ENCODE measurements at regions not wholly inside any gene's neighbourhood (a gene's known extent, or its start where the extent isn't known, plus 50 kb on each side); places are given as distances from the start of the nearest gene placed in this dataset.

- no peaks in the 10 kb centered on the region for H3K36me3 ChIP-seq (replicated peaks in 1 of 2; ENCODE audit: control insufficient read depth in 1 of 2, insufficient read depth in 2 of 2, low read length in 2 of 2)
- no peaks in the 10 kb centered on the region for H4K20me1 ChIP-seq (ENCODE audit: insufficient read depth, low read length)
- Mint-ChIP-seq H3K27ac (no peak overlapping the region), H3K4me3 (no peak overlapping the region), H3K4me1 (no peaks in the 10 kb centered on the region), H3K27me3 (ENCODE audit: low read depth in 3 of 3) (no peaks in the 10 kb centered on the region), H3K9me3 (peaks cover 0 to 6% (median 0%) of the 10 kb centered on the region in 7 donors), H3K36me3 (no peaks in the 10 kb centered on the region)
- peaks cover 0 to 4% of the 10 kb centered on the region in 2 donors for H3K9me3 ChIP-seq (replicated peaks in 1 of 2; ENCODE audit: control insufficient read depth in 1 of 2, insufficient read depth in 1 of 2, low read length in 2 of 2)
- 68% methylated on average over 2 of the region's 5 CpGs for WGBS (ENCODE audit: insufficient coverage)
- H3K4me1 ChIP-seq (ENCODE audit: control insufficient read depth in 1 of 2, insufficient read depth in 2 of 2, low read length in 2 of 2) = no peaks in the 10 kb centered on the region
- H3K27me3 ChIP-seq (ENCODE audit: control insufficient read depth in 2 of 2, insufficient read depth in 2 of 2, low read length in 2 of 2) = no peaks in the 10 kb centered on the region
- H3K4me2 ChIP-seq (replicated peaks; ENCODE audit: extremely low read depth, low read length, poor library complexity, severe bottlenecking) = no peak overlapping the region
- H3K27ac ChIP-seq (ENCODE audit: low read depth in 1 of 2, low read length in 2 of 2) = no peak overlapping the region
- H3K4me3 ChIP-seq (replicated peaks in 1 of 3; ENCODE audit: low read depth in 2 of 3, low read length in 3 of 3) = no peak overlapping the region
- H2AFZ ChIP-seq (ENCODE audit: insufficient read depth, low read depth, low read length, poor library complexity, severe bottlenecking) = no peak overlapping the region
- TF ChIP-seq, protein P1, sequence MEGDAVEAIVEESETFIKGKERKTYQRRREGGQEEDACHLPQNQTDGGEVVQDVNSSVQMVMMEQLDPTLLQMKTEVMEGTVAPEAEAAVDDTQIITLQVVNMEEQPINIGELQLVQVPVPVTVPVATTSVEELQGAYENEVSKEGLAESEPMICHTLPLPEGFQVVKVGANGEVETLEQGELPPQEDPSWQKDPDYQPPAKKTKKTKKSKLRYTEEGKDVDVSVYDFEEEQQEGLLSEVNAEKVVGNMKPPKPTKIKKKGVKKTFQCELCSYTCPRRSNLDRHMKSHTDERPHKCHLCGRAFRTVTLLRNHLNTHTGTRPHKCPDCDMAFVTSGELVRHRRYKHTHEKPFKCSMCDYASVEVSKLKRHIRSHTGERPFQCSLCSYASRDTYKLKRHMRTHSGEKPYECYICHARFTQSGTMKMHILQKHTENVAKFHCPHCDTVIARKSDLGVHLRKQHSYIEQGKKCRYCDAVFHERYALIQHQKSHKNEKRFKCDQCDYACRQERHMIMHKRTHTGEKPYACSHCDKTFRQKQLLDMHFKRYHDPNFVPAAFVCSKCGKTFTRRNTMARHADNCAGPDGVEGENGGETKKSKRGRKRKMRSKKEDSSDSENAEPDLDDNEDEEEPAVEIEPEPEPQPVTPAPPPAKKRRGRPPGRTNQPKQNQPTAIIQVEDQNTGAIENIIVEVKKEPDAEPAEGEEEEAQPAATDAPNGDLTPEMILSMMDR (IDR thresholded peaks at IDR 0.05) = no peak
- H3K9ac ChIP-seq (ENCODE audit: insufficient read depth, low read length, poor library complexity, severe bottlenecking) = no peak overlapping the region
- DNase-seq = no peak
- H3K79me2 ChIP-seq (ENCODE audit: insufficient read depth, low read length) = no peaks in the 10 kb centered on the region
- intact Hi-C loops (cut with micrococcal nuclease) = no loop called here
These were observed 572.5 kb downstream of the OLFM4 start for GRCh38 chr13:53601113-53601512.

GRCh38 chr13:53605326-53605725, 576.7 kb downstream of the OLFM4 start:
- intact Hi-C loops (cut with micrococcal nuclease) = no loop called here
- H3K9me3 Mint-ChIP-seq = peaks cover 0 to 5% (median 0%) of the 10 kb centered on the region in 7 donors
- Histone ChIP-seq H3K4me3 (replicated peaks in 1 of 3; ENCODE audit: low read depth in 2 of 3, low read length in 3 of 3) (no peak overlapping the region), H3K9me3 (replicated peaks in 1 of 2; ENCODE audit: control insufficient read depth in 1 of 2, insufficient read depth in 1 of 2, low read length in 2 of 2) (peaks cover 0 to 4% of the 10 kb centered on the region in 2 donors), H3K4me2 (replicated peaks; ENCODE audit: extremely low read depth, low read length, poor library complexity, severe bottlenecking) (no peak overlapping the region), H3K36me3 (replicated peaks in 1 of 2; ENCODE audit: control insufficient read depth in 1 of 2, insufficient read depth in 2 of 2, low read length in 2 of 2) (no peaks in the 10 kb centered on the region), H3K79me2 (ENCODE audit: insufficient read depth, low read length) (no peaks in the 10 kb centered on the region), H3K9ac (ENCODE audit: insufficient read depth, low read length, poor library complexity, severe bottlenecking) (no peak overlapping the region), H3K27ac (ENCODE audit: low read depth in 1 of 2, low read length in 2 of 2) (no peak overlapping the region), H3K27me3 (ENCODE audit: control insufficient read depth in 2 of 2, insufficient read depth in 2 of 2, low read length in 2 of 2) (no peaks in the 10 kb centered on the region), H2AFZ (ENCODE audit: insufficient read depth, low read depth, low read length, poor library complexity, severe bottlenecking) (no peak overlapping the region), H3K4me1 (ENCODE audit: control insufficient read depth in 1 of 2, insufficient read depth in 2 of 2, low read length in 2 of 2) (no peaks in the 10 kb centered on the region), H4K20me1 (ENCODE audit: insufficient read depth, low read length) (no peaks in the 10 kb centered on the region)
- TF ChIP-seq, protein P1 (IDR thresholded peaks at IDR 0.05) = no peak
- H3K27me3 Mint-ChIP-seq (ENCODE audit: low read depth in 3 of 3) = no peaks in the 10 kb centered on the region
- DNase-seq = no peak
- H3K27ac Mint-ChIP-seq = no peak overlapping the region
- H3K4me1 Mint-ChIP-seq = no peaks in the 10 kb centered on the region
- 100% methylated on average over 1 of the region's 1 CpG for WGBS (ENCODE audit: insufficient coverage)
- H3K4me3 Mint-ChIP-seq = no peak overlapping the region
- no peaks in the 10 kb centered on the region for H3K36me3 Mint-ChIP-seq
